ENCODE measurements at regions not wholly inside any gene's neighbourhood (a gene's known extent, or its start where the extent isn't known, plus 50 kb on each side); places are given as distances from the start of the nearest gene placed in this dataset.

DNA sequence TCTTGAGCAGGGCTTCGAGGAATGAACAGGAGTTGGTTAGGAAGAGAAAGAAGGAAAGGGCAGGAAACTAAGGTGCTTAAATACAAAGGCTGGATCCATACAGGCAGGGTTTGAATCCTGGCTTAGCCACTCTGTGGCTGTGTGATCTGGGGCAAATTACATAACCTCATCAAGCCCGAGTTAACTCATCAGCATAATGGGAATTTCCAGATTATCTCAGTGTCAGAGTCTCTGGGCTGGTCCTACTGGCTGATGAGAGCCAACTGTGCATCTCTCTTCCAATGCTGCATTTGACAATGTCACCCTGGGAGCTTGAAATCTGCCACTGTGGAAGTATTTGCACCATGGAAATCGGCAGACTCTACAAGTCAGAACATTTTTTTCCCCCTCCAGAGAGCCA is 83.8 kb upstream of the SLC6A6 start:
- TF ChIP-seq, protein P1, sequence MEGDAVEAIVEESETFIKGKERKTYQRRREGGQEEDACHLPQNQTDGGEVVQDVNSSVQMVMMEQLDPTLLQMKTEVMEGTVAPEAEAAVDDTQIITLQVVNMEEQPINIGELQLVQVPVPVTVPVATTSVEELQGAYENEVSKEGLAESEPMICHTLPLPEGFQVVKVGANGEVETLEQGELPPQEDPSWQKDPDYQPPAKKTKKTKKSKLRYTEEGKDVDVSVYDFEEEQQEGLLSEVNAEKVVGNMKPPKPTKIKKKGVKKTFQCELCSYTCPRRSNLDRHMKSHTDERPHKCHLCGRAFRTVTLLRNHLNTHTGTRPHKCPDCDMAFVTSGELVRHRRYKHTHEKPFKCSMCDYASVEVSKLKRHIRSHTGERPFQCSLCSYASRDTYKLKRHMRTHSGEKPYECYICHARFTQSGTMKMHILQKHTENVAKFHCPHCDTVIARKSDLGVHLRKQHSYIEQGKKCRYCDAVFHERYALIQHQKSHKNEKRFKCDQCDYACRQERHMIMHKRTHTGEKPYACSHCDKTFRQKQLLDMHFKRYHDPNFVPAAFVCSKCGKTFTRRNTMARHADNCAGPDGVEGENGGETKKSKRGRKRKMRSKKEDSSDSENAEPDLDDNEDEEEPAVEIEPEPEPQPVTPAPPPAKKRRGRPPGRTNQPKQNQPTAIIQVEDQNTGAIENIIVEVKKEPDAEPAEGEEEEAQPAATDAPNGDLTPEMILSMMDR (IDR thresholded peaks at IDR 0.05) = no peak
- TF ChIP-seq POLR2AphosphoS5 (IDR thresholded peaks at IDR 0.05) (no peak), POLR2A (IDR thresholded peaks at IDR 0.05) (no peak), EP300 (IDR thresholded peaks at IDR 0.05) (no peak)
